Adipocyte (in vitro differentiated cells): ENCODE measurements at regions not wholly inside any gene's neighbourhood (a gene's known extent, or its start where the extent isn't known, plus 50 kb on each side); places are given as distances from the start of the nearest gene placed in this dataset.
"Not testable (repeated sequence)": the region's sequence is repeated elsewhere in the genome, so short reads cannot be mapped to it uniquely, and the experiment has no call there.

Source experiments
- DNase-seq: peaks from one replicate; pipeline ENCODE4 v3.0.0-alpha.2; 2015; ENCODE audit warnings: low read depth
- H3K27me3 ChIP-seq: replicated peaks from 2 replicates; pipeline ENCODE4 v1.7.0; 2013; ENCODE audit warnings: mild to moderate bottlenecking, low read length, moderate library complexity; ENCODE audit not compliant: control insufficient read depth, insufficient read depth
- H3K36me3 ChIP-seq: 2 replicates; pipeline ENCODE4 v1.7.0; 2013; ENCODE audit warnings: low read length, mild to moderate bottlenecking, moderate library complexity; ENCODE audit not compliant: control insufficient read depth, insufficient read depth, severe bottlenecking
- H3K4me1 ChIP-seq: 2 replicates; pipeline ENCODE4 v1.7.0; 2013; ENCODE audit warnings: mild to moderate bottlenecking, low read length, moderate library complexity; ENCODE audit not compliant: control insufficient read depth, insufficient read depth
- H3K4me3 ChIP-seq: 2 replicates; pipeline ENCODE4 v1.7.0; 2013; ENCODE audit warnings: mild to moderate bottlenecking, low read length, moderate library complexity
- H3K9ac ChIP-seq: 2 replicates; pipeline ENCODE4 v1.7.0; 2013; ENCODE audit warnings: mild to moderate bottlenecking, low read length, moderate library complexity
- H3K9me3 ChIP-seq: 2 replicates; pipeline ENCODE4 v1.7.0; 2013; ENCODE audit warnings: mild to moderate bottlenecking, low read length, moderate library complexity; ENCODE audit not compliant: control insufficient read depth

- H3K4me1 ChIP-seq, H3K4me3 ChIP-seq, H3K9ac ChIP-seq, H3K27me3 ChIP-seq, H3K9me3 ChIP-seq, DNase-seq, H3K36me3 ChIP-seq: not testable (repeated sequence)
Measured at GRCh38 chr3:89747541-89748278, 640.3 kb downstream of the EPHA3 start.

GRCh38 chr3:89762405-89762804 is 655.0 kb downstream of the EPHA3 start:
- Histone ChIP-seq H3K9ac (no peak overlapping the region), H3K36me3 (no peaks in the 10 kb centered on the region), H3K4me3 (no peak overlapping the region), H3K4me1 (no peaks in the 10 kb centered on the region), H3K27me3 (no peaks in the 10 kb centered on the region), H3K9me3 (peaks cover 5% of the 10 kb centered on the region)
- no peak for DNase-seq

GRCh38 chr3:89783341-89783927 is 676.0 kb downstream of the EPHA3 start:
- Histone ChIP-seq H3K9ac (no peak overlapping the region), H3K4me1 (peaks cover 5% of the 10 kb centered on the region), H3K9me3 (no peaks in the 10 kb centered on the region), H3K27me3 (no peaks in the 10 kb centered on the region), H3K4me3 (no peak overlapping the region), H3K36me3 (no peaks in the 10 kb centered on the region)
- DNase-seq, result no peak

- H3K9ac ChIP-seq, result no peak overlapping the region
- no peaks in the 10 kb centered on the region for H3K27me3 ChIP-seq
- H3K9me3 ChIP-seq, result no peaks in the 10 kb centered on the region
- DNase-seq, result peak; percentile 48
- H3K4me1 ChIP-seq, result peaks cover 5% of the 10 kb centered on the region
- H3K4me3 ChIP-seq, result no peak overlapping the region
- H3K36me3 ChIP-seq, result no peaks in the 10 kb centered on the region
Measured at GRCh38 chr3:89787485-89787884, 680.1 kb downstream of the EPHA3 start.

GRCh38 chr3:89787979-89788378 is 680.6 kb downstream of the EPHA3 start:
- Histone ChIP-seq H3K4me3 (no peak overlapping the region), H3K36me3 (no peaks in the 10 kb centered on the region), H3K9me3 (no peaks in the 10 kb centered on the region), H3K9ac (no peak overlapping the region), H3K27me3 (no peaks in the 10 kb centered on the region), H3K4me1 (peaks cover 5% of the 10 kb centered on the region)
- DNase-seq, result no peak

- no peak overlapping the region for H3K9ac ChIP-seq
- H3K27me3 ChIP-seq, result no peaks in the 10 kb centered on the region
- H3K9me3 ChIP-seq, result no peaks in the 10 kb centered on the region
- no peak overlapping the region for H3K4me3 ChIP-seq
- H3K4me1 ChIP-seq, result no peaks in the 10 kb centered on the region
- no peaks in the 10 kb centered on the region for H3K36me3 ChIP-seq
- DNase-seq, result no peak
Measured at GRCh38 chr3:89795506-89795905, 688.1 kb downstream of the EPHA3 start.

- no peaks in the 10 kb centered on the region for H3K27me3 ChIP-seq
- no peak overlapping the region for H3K4me3 ChIP-seq
- no peaks in the 10 kb centered on the region for H3K36me3 ChIP-seq
- DNase-seq, result no peak
- no peak overlapping the region for H3K9ac ChIP-seq
- peaks cover 18% of the 10 kb centered on the region for H3K4me1 ChIP-seq
- no peaks in the 10 kb centered on the region for H3K9me3 ChIP-seq
Measured at GRCh38 chr3:89802881-89803280, 695.5 kb downstream of the EPHA3 start.

GRCh38 chr3:89803711-89804110 is 696.3 kb downstream of the EPHA3 start:
- Histone ChIP-seq H3K36me3 (no peaks in the 10 kb centered on the region), H3K9ac (no peak overlapping the region), H3K27me3 (no peaks in the 10 kb centered on the region), H3K4me1 (peaks cover 18% of the 10 kb centered on the region), H3K4me3 (no peak overlapping the region), H3K9me3 (no peaks in the 10 kb centered on the region)
- no peak for DNase-seq

- no peaks in the 10 kb centered on the region for H3K9me3 ChIP-seq
Measured at GRCh38 chr3:89806166-89806565, 698.7 kb downstream of the EPHA3 start.

GRCh38 chr3:89808680-89809197 is 701.3 kb downstream of the EPHA3 start:
- Histone ChIP-seq H3K4me1 (peaks cover 21% of the 10 kb centered on the region), H3K36me3 (no peaks in the 10 kb centered on the region), H3K27me3 (no peaks in the 10 kb centered on the region), H3K9ac (no peak overlapping the region), H3K4me3 (no peak overlapping the region), H3K9me3 (peaks cover 5% of the 10 kb centered on the region)
- DNase-seq, result peak; percentile 12

More at GRCh38 chr3:89806166-89806565, 698.7 kb downstream of the EPHA3 start:
- no peak for DNase-seq
- Histone ChIP-seq H3K4me3 (no peak overlapping the region), H3K27me3 (no peaks in the 10 kb centered on the region), H3K9ac (no peak overlapping the region), H3K4me1 (peaks cover 21% of the 10 kb centered on the region), H3K36me3 (no peaks in the 10 kb centered on the region)

- H3K9ac ChIP-seq, result no peak overlapping the region
- no peaks in the 10 kb centered on the region for H3K36me3 ChIP-seq
- no peaks in the 10 kb centered on the region for H3K27me3 ChIP-seq
- H3K4me3 ChIP-seq, result no peak overlapping the region
- no peak for DNase-seq
- H3K9me3 ChIP-seq, result peaks cover 9% of the 10 kb centered on the region
- peaks cover 3% of the 10 kb centered on the region for H3K4me1 ChIP-seq
Measured at GRCh38 chr3:89813500-89813899, 706.1 kb downstream of the EPHA3 start.
